ENCODE measurements at regions not wholly inside any gene's neighbourhood (a gene's known extent, or its start where the extent isn't known, plus 50 kb on each side); places are given as distances from the start of the nearest gene placed in this dataset.

GRCh38 chrY:7285388-7285787 lies 373.8 kb upstream of the AMELY start:
- Histone ChIP-seq H3K4me3 (ENCODE audit: extremely low read depth in 1 of 4, insufficient read depth in 2 of 4, low read depth in 3 of 4, low read length in 4 of 4) (no peak overlapping the region), H3K18ac (ENCODE audit: extremely low read depth, low read length) (no peak overlapping the region), H3K27me3 (replicated peaks in 1 of 4; ENCODE audit: control insufficient read depth in 3 of 4, extremely low read depth in 1 of 4, insufficient read depth in 3 of 4, low read length in 3 of 4) (no peaks in the 10 kb centered on the region), H4K5ac (ENCODE audit: insufficient read length, low read depth, low read length) (no peak overlapping the region), H3K9me3 (ENCODE audit: insufficient read depth in 2 of 2, low read depth in 1 of 2, low read length in 1 of 2) (no peaks in the 10 kb centered on the region), H3K4me1 (replicated peaks in 1 of 4; ENCODE audit: control insufficient read depth in 3 of 4, insufficient read depth in 4 of 4, low read length in 3 of 4) (0 out of 7 replicates have a peak, but pooled peaks cover 0 to 2% (median 0%) of the 10 kb centered on the region in 4 experiments), H4K91ac (replicated peaks; ENCODE audit: insufficient read length, low read length) (no peak overlapping the region), H3K27ac (ENCODE audit: low read depth, low read length) (no peak overlapping the region), H3K14ac (ENCODE audit: insufficient read length) (no peak overlapping the region), H3K79me2 (ENCODE audit: control insufficient read depth in 1 of 2, insufficient read depth in 2 of 2, low read length in 2 of 2) (peaks cover 0 to 66% of the 10 kb centered on the region in 2 experiments; a peak in 3 of 4 replicates), H2BK20ac (ENCODE audit: low read length) (no peak overlapping the region), H2BK12ac (ENCODE audit: low read depth, low read length) (no peak overlapping the region), H3K23me2 (ENCODE audit: low read depth, low read length) (no peaks in the 10 kb centered on the region), H4K20me1 (replicated peaks in 1 of 2; ENCODE audit: control insufficient read depth in 1 of 2, insufficient read depth in 2 of 2, low read length in 2 of 2) (peaks cover 0 to 4% of the 10 kb centered on the region in 2 experiments), H2BK5ac (ENCODE audit: low read depth, low read length) (no peak overlapping the region), H3K4me2 (ENCODE audit: insufficient read depth in 1 of 2, low read depth in 2 of 2, low read length in 2 of 2) (no peak overlapping the region), H2AFZ (ENCODE audit: low read length) (no peak overlapping the region), H2AK5ac (ENCODE audit: low read depth, low read length) (no peak overlapping the region), H4K8ac (ENCODE audit: extremely low read depth, insufficient read depth, low read length) (no peak overlapping the region), H2BK15ac (ENCODE audit: low read length) (no peak overlapping the region), H3K9ac (replicated peaks in 1 of 4; ENCODE audit: extremely low read depth in 1 of 4, low read depth in 3 of 4, low read length in 3 of 4) (no peak overlapping the region), H3K79me1 (ENCODE audit: low read depth, low read length) (0 out of 2 replicates have a peak, but pooled peaks cover 2% of the 10 kb centered on the region), H3K4ac (replicated peaks; ENCODE audit: insufficient read length, low read depth, low read length) (no peak overlapping the region), H3K56ac (replicated peaks; ENCODE audit: insufficient read length, low read depth, low read length) (no peak overlapping the region), H3K23ac (ENCODE audit: insufficient read length) (no peak overlapping the region), H3K36me3 (ENCODE audit: control insufficient read depth in 2 of 4, insufficient read depth in 4 of 4, low read length in 3 of 4) (peaks cover 0 to 4% (median 2%) of the 10 kb centered on the region in 4 experiments; a peak in 2 of 8 replicates), H2BK120ac (replicated peaks; ENCODE audit: low read depth, low read length) (no peak overlapping the region)
- ChIA-PET POLR2A (ENCODE audit: partially characterized antibody) (no interaction called here), CTCF (ENCODE audit: partially characterized antibody) (no interaction called here)
- DNase-seq (ENCODE audit: low read depth in 1 of 2, low spot score in 2 of 2): no peak
- WGBS, 2 experiments (ENCODE audit: extremely low coverage in 1 of 2, insufficient coverage in 1 of 2, insufficient read length in 1 of 2, insufficient replicate concordance in 2 of 2, low coverage in 1 of 2, low lambda C conversion rate in 2 of 2, missing lambda C conversion rate in 1 of 2): 83% methylated on average over 2 of the region's 2 CpGs; no CpG with 5 or more reads in 1 of the 2 experiments
- no peak for FAIRE-seq
- TF ChIP-seq NANOG (IDR thresholded peaks at IDR 0.05; ENCODE audit: insufficient read depth, low read depth, low read length, poor library complexity, severe bottlenecking) (no peak), RAD21 (IDR thresholded peaks at IDR 0.05 in 1 of 2, conservative IDR thresholded peaks at IDR 0.05 in 1 of 2; ENCODE audit: low read depth in 2 of 2, low read length in 2 of 2) (no peak), EP300 (IDR thresholded peaks at IDR 0.05; ENCODE audit: borderline replicate concordance in 1 of 2, low read depth in 2 of 2, low read length in 2 of 2) (no peak), JUN (IDR thresholded peaks at IDR 0.05; ENCODE audit: low read depth, low read length) (no peak), PHF8 (conservative IDR thresholded peaks at IDR 0.05; ENCODE audit: low read depth, low read length) (no peak), TAF1 (IDR thresholded peaks at IDR 0.05; ENCODE audit: low read depth, low read length) (no peak), GABPA (IDR thresholded peaks at IDR 0.05; ENCODE audit: borderline replicate concordance, insufficient read depth, low read length) (no peak), BCL11A (IDR thresholded peaks at IDR 0.05; ENCODE audit: low read depth in 2 of 2, low read length in 2 of 2) (no peak), ZNF274 (IDR thresholded peaks at IDR 0.05; ENCODE audit: borderline replicate concordance, extremely low read depth, low read length) (no peak), RBBP5 (IDR thresholded peaks at IDR 0.05; ENCODE audit: borderline replicate concordance, low read depth, low read length) (no peak), SUZ12 (IDR thresholded peaks at IDR 0.05; ENCODE audit: low read length) (no peak), GTF2F1 (IDR thresholded peaks at IDR 0.05; ENCODE audit: borderline replicate concordance, low read depth, low read length) (no peak), CHD2 (IDR thresholded peaks at IDR 0.05; ENCODE audit: low read length) (no peak)
- TF ChIP-seq, protein P1, sequence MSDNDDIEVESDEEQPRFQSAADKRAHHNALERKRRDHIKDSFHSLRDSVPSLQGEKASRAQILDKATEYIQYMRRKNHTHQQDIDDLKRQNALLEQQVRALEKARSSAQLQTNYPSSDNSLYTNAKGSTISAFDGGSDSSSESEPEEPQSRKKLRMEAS (IDR thresholded peaks at IDR 0.05): no peak

All from H1 (cell line).